Gastroesophageal sphincter (tissue), 3 donors: ENCODE measurements at regions not wholly inside any gene's neighbourhood (a gene's known extent, or its start where the extent isn't known, plus 50 kb on each side); places are given as distances from the start of the nearest gene placed in this dataset.

ENCODE experiments used
- EP300 ChIP-seq: sonication (generic); formaldehyde crosslinking; IDR thresholded peaks from one replicate; pipeline ENCODE4 v1.6.1; 2017; ENCODE audit warnings: antibody characterized with exemption, mild to moderate bottlenecking
- POLR2AphosphoS5 ChIP-seq: sonication (generic); formaldehyde crosslinking; IDR thresholded peaks from one replicate; pipeline ENCODE4 v1.6.1; 2017; ENCODE audit warnings: antibody characterized with exemption
- TF ChIP-seq, protein P1 (sequence below), 4 experiments: fragments of 200-600 bp in 2 of 4; fragments of 450-650 bp in 2 of 4; sonication (generic) in 1 of 4; IDR thresholded peaks; one replicate each; pipeline ENCODE4 v1.5.1; 2017 to 2019; ENCODE audit warnings: antibody characterized with exemption in 4 of 4, mild to moderate bottlenecking in 2 of 4, moderate library complexity in 2 of 4

GRCh38 chr15:29530966-29531365 is 261.3 kb upstream of the NSMCE3 start:
- TF ChIP-seq, protein P1, sequence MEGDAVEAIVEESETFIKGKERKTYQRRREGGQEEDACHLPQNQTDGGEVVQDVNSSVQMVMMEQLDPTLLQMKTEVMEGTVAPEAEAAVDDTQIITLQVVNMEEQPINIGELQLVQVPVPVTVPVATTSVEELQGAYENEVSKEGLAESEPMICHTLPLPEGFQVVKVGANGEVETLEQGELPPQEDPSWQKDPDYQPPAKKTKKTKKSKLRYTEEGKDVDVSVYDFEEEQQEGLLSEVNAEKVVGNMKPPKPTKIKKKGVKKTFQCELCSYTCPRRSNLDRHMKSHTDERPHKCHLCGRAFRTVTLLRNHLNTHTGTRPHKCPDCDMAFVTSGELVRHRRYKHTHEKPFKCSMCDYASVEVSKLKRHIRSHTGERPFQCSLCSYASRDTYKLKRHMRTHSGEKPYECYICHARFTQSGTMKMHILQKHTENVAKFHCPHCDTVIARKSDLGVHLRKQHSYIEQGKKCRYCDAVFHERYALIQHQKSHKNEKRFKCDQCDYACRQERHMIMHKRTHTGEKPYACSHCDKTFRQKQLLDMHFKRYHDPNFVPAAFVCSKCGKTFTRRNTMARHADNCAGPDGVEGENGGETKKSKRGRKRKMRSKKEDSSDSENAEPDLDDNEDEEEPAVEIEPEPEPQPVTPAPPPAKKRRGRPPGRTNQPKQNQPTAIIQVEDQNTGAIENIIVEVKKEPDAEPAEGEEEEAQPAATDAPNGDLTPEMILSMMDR (IDR thresholded peaks at IDR 0.05) = no peak
- no peak for TF ChIP-seq EP300
- no peak for TF ChIP-seq POLR2AphosphoS5
